CD14-positive monocyte (primary cell): ENCODE measurements at regions not wholly inside any gene's neighbourhood (a gene's known extent, or its start where the extent isn't known, plus 50 kb on each side); places are given as distances from the start of the nearest gene placed in this dataset.

Source experiments
- DNase-seq, 3 donors: peaks; one replicate each; pipeline ENCODE4 v3.0.0-alpha.2; 2011 to 2022
- H2AFZ ChIP-seq: 2 replicates; pipeline ENCODE4 v1.6.0; 2012; ENCODE audit warnings: mild to moderate bottlenecking, low read depth, low read length, inconsistent platforms; ENCODE audit not compliant: insufficient read depth, poor library complexity, severe bottlenecking
- H3K27ac ChIP-seq, 2 donors: 1 replicate in 1 of 2; 2 replicates in 1 of 2; pipeline ENCODE4 v1.5.1; 2012 to 2013; ENCODE audit warnings: low read length in 2 of 2, control low read depth in 1 of 2, inconsistent platforms in 1 of 2, low read depth in 1 of 2, mild to moderate bottlenecking in 1 of 2
- H3K27me3 ChIP-seq, 2 donors: one replicate each; pipeline versions ENCODE4 v1.6.0 to v1.6.1; 2011 to 2013; ENCODE audit warnings: low read length in 2 of 2; ENCODE audit not compliant: control insufficient read depth in 2 of 2, insufficient read depth in 2 of 2
- H3K36me3 ChIP-seq, 2 donors: replicated peaks in 1 of 2; 1 replicate in 1 of 2; 2 replicates in 1 of 2; pipeline versions ENCODE4 v1.5.1 to v1.6.1; 2012 to 2013; ENCODE audit warnings: low read length in 2 of 2, control low read depth in 1 of 2, inconsistent platforms in 1 of 2, mild to moderate bottlenecking in 1 of 2; ENCODE audit not compliant: insufficient read depth in 2 of 2, control insufficient read depth in 1 of 2
- H3K4me1 ChIP-seq, 2 donors: 1 replicate in 1 of 2; 2 replicates in 1 of 2; pipeline versions ENCODE4 v1.5.1 to v1.6.1; 2012 to 2013; ENCODE audit warnings: low read length in 2 of 2, control low read depth in 1 of 2, inconsistent platforms in 1 of 2, mild to moderate bottlenecking in 1 of 2, moderate library complexity in 1 of 2; ENCODE audit not compliant: insufficient read depth in 2 of 2, control insufficient read depth in 1 of 2
- H3K4me2 ChIP-seq: replicated peaks from 2 replicates; pipeline ENCODE3; 2012; ENCODE audit warnings: low read length, moderate library complexity, mild to moderate bottlenecking; ENCODE audit not compliant: poor library complexity, severe bottlenecking; ENCODE audit errors: extremely low read depth
- H3K4me3 ChIP-seq, 3 experiments: fragments of 200-600 bp in 1 of 3; sonication (generic) in 1 of 3; replicated peaks in 1 of 3; 1 replicate in 2 of 3; 2 replicates in 1 of 3; pipeline ENCODE4 v1.5.1; 2011 to 2013; ENCODE audit warnings: low read length in 3 of 3, mild to moderate bottlenecking in 3 of 3, control low read depth in 2 of 3, low read depth in 2 of 3, inconsistent platforms in 1 of 3, moderate library complexity in 1 of 3
- H3K79me2 ChIP-seq: 2 replicates; pipeline ENCODE4 v1.6.0; 2012; ENCODE audit warnings: mild to moderate bottlenecking, control low read depth, inconsistent platforms, low read length, moderate library complexity; ENCODE audit not compliant: insufficient read depth
- H3K9ac ChIP-seq: 2 replicates; pipeline ENCODE4 v1.6.0; 2017; ENCODE audit warnings: low read length, mild to moderate bottlenecking; ENCODE audit not compliant: insufficient read depth, poor library complexity, severe bottlenecking
- H3K9me3 ChIP-seq, 2 donors: replicated peaks in 1 of 2; 1 replicate in 1 of 2; 2 replicates in 1 of 2; pipeline versions ENCODE4 v1.5.1 to v1.6.1; 2012 to 2013; ENCODE audit warnings: low read length in 2 of 2, control low read depth in 1 of 2; ENCODE audit not compliant: control insufficient read depth in 1 of 2, insufficient read depth in 1 of 2
- H4K20me1 ChIP-seq: 2 replicates; pipeline ENCODE4 v1.6.0; 2012; ENCODE audit warnings: mild to moderate bottlenecking, low read length, control low read depth, moderate library complexity; ENCODE audit not compliant: insufficient read depth
- H3K27ac Mint-ChIP-seq, 7 donors: one replicate each; pipeline ENCODE4 v1.8.0; 2020; ENCODE audit warnings: mild to moderate bottlenecking in 7 of 7, mixed read lengths in 7 of 7, moderate library complexity in 6 of 7, inconsistent platforms in 2 of 7
- H3K27me3 Mint-ChIP-seq, 3 donors: one replicate each; pipeline ENCODE4 v1.8.0; 2021 to 2022; ENCODE audit warnings: low read depth in 3 of 3, mild to moderate bottlenecking in 3 of 3, mixed read lengths in 3 of 3, moderate library complexity in 3 of 3, inconsistent platforms in 1 of 3
- H3K36me3 Mint-ChIP-seq, 2 donors: one replicate each; pipeline ENCODE4 v1.8.0; 2020; ENCODE audit warnings: mixed read lengths in 2 of 2, inconsistent platforms in 1 of 2, mild to moderate bottlenecking in 1 of 2
- H3K4me1 Mint-ChIP-seq: one replicate; pipeline ENCODE4 v1.8.0; 2020; ENCODE audit warnings: mild to moderate bottlenecking, mixed read lengths
- H3K4me3 Mint-ChIP-seq, 2 donors: one replicate each; pipeline ENCODE4 v1.8.0; 2020; ENCODE audit warnings: mild to moderate bottlenecking in 2 of 2, mixed read lengths in 2 of 2, moderate library complexity in 1 of 2
- H3K9me3 Mint-ChIP-seq, 7 donors: one replicate each; pipeline ENCODE4 v1.8.0; 2020 to 2022; ENCODE audit warnings: mixed read lengths in 7 of 7, mild to moderate bottlenecking in 6 of 7, moderate library complexity in 6 of 7, inconsistent platforms in 2 of 7
- CTCF ChIP-seq: fragments of 200-600 bp; IDR thresholded peaks from one replicate; pipeline ENCODE4 v1.8.0; 2022; ENCODE audit warnings: antibody characterized with exemption, mild to moderate bottlenecking
- WGBS: methylation state at CpG from one replicate; pipeline ENCODE4 v1.1.5; 2013; ENCODE audit warnings: missing lambda C conversion rate; ENCODE audit not compliant: insufficient coverage; 5-methylcytosine and 5-hydroxymethylcytosine counted together
- intact Hi-C, 2 donors: fragments of 100-400 bp; cut with micrococcal nuclease; formaldehyde crosslinking; loops; one replicate each; pipeline versions ENCODE4 v1.15.0 to v1.15.1; 2023

DNA sequence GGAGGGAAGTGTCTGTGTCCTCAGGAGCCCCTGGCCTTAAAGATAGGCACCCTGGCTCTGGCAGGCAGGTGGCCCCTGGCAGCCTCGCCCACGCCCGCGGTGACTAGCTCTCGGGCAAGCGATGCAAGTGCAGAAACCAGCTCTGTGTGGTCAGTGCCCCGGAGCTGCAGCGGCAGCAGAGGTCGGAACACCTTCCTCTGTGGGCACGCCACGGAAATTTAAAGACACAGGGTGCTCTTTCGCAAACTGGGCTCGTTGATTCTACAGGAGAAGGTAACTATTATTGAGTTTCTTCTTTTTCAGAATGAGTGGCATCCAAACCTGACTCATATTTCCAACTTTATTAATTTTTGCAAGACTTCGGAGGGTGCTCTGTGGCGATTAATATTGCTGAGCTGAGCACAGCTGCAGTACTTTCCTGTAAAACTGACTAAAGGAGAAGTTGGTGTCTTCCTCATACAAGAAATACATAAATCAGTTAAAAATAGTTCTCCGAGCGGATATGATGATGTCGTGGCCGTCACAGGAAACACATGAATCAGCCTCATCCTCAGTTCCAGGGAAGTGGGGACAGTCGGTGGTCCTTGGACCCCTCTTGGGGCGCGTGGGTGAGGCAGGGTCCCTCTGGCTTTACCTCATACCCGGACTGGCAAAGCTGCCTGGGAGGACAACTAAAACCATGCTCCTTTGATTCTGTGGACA is 120.2 kb downstream of the METRNL start:
- peak overlapping the region in 2 of 3 experiments; percentile 26 to 58 for H3K4me3 ChIP-seq
- intact Hi-C loops, result no loop called here

GRCh38 chr17:83200231-83200699 is 120.9 kb downstream of the METRNL start:
- Histone ChIP-seq H4K20me1 (no peaks in the 10 kb centered on the region), H3K4me2 (peak overlapping the region; percentile 4), H2AFZ (no peak overlapping the region), H3K9ac (peak overlapping the region; percentile 90), H3K79me2 (no peaks in the 10 kb centered on the region), H3K36me3 (no peaks in the 10 kb centered on the region), H3K27ac (peak overlapping the region; percentile 100), H3K4me1 (peaks cover 77 to 88% of the 10 kb centered on the region in 2 donors), H3K9me3 (no peaks in the 10 kb centered on the region), H3K4me3 (no peak overlapping the region), H3K27me3 (no peaks in the 10 kb centered on the region)
- Mint-ChIP-seq H3K27ac (peak overlapping the region; percentile 100), H3K4me1 (peaks cover 81% of the 10 kb centered on the region), H3K36me3 (peaks cover 4 to 13% of the 10 kb centered on the region in 2 donors), H3K4me3 (peak overlapping the region; percentile 80 to 83), H3K27me3 (peaks cover 0 to 2% (median 2%) of the 10 kb centered on the region in 3 donors), H3K9me3 (no peaks in the 10 kb centered on the region)
- TF ChIP-seq CTCF, result no peak
- WGBS, result 3% methylated on average over 20 of the region's 21 CpGs
- peak; percentile 95 to 97 (median 95) for DNase-seq
- intact Hi-C loops, result no loop called here

More for the DNA sequence above, 120.2 kb downstream of the METRNL start:
- no peaks in the 10 kb centered on the region for H3K79me2 ChIP-seq
- peak overlapping the region; percentile 100 for H3K27ac ChIP-seq
- H3K36me3 ChIP-seq, result no peaks in the 10 kb centered on the region
- Mint-ChIP-seq H3K27me3 (peaks cover 0 to 4% (median 2%) of the 10 kb centered on the region in 3 donors), H3K9me3 (no peaks in the 10 kb centered on the region), H3K27ac (peak overlapping the region; percentile 100), H3K4me3 (peak overlapping the region; percentile 80 to 83), H3K4me1 (peaks cover 85% of the 10 kb centered on the region), H3K36me3 (peaks cover 4 to 13% of the 10 kb centered on the region in 2 donors)
- H2AFZ ChIP-seq, result no peak overlapping the region
- peak overlapping the region; percentile 62 for H3K4me2 ChIP-seq
- peaks cover 74 to 88% of the 10 kb centered on the region in 2 donors for H3K4me1 ChIP-seq
- no peaks in the 10 kb centered on the region for H4K20me1 ChIP-seq
- H3K9ac ChIP-seq, result peak overlapping the region; percentile 90
- 0% methylated on average over 12 of the region's 23 CpGs for WGBS
- H3K9me3 ChIP-seq, result no peaks in the 10 kb centered on the region
- H3K27me3 ChIP-seq, result no peaks in the 10 kb centered on the region
- TF ChIP-seq CTCF, result no peak
- DNase-seq, result peak; percentile 94 to 96 (median 96)
